Renal pelvis (tissue), 1 donor: ENCODE measurements at regions not wholly inside any gene's neighbourhood (a gene's known extent, or its start where the extent isn't known, plus 50 kb on each side); places are given as distances from the start of the nearest gene placed in this dataset.
A peak's percentile ranks its signal among the peaks of the same experiment; 100 is the strongest.

Source experiments
- DNase-seq: peaks from one replicate; pipeline ENCODE4 v3.0.0-alpha.2; 2013

GRCh38 chr20:55255016-55255415 is 750.3 kb downstream of the CBLN4 start:
- DNase-seq: no peak

- DNase-seq: peak; percentile 28
These were observed 751.5 kb downstream of the CBLN4 start for GRCh38 chr20:55253781-55254180.

GRCh38 chr20:55252521-55252920 is 752.8 kb downstream of the CBLN4 start:
- DNase-seq: no peak

- DNase-seq: no peak
These were observed 754.1 kb downstream of the CBLN4 start for GRCh38 chr20:55251170-55251569.

- DNase-seq: no peak
These were observed 762.5 kb downstream of the CBLN4 start for GRCh38 chr20:55242853-55243252.

GRCh38 chr20:55239269-55239668 is 763.9 kb downstream of the DOK5 start:
- DNase-seq: no peak

GRCh38 chr20:55232647-55233046 is 757.3 kb downstream of the DOK5 start:
- DNase-seq: no peak

GRCh38 chr20:55229451-55229850 is 754.1 kb downstream of the DOK5 start:
- DNase-seq: no peak

GRCh38 chr20:55216525-55217242 is 741.3 kb downstream of the DOK5 start:
- DNase-seq: no peak

GRCh38 chr20:55213653-55214052 is 738.3 kb downstream of the DOK5 start:
- DNase-seq: no peak

GRCh38 chr20:55211481-55211880 is 736.1 kb downstream of the DOK5 start:
- DNase-seq: no peak

- no peak for DNase-seq
These were observed 730.3 kb downstream of the DOK5 start for GRCh38 chr20:55205665-55206064.

- no peak for DNase-seq
These were observed 724.9 kb downstream of the DOK5 start for GRCh38 chr20:55200317-55200716.

- no peak for DNase-seq
These were observed 719.6 kb downstream of the DOK5 start for GRCh38 chr20:55194947-55195346.

- DNase-seq: no peak
These were observed 710.8 kb downstream of the DOK5 start for GRCh38 chr20:55186228-55186627.

- peak; percentile 53 for DNase-seq
These were observed 699.7 kb downstream of the DOK5 start for GRCh38 chr20:55175081-55175480.

- DNase-seq: no peak
These were observed 699.2 kb downstream of the DOK5 start for GRCh38 chr20:55174635-55175034.

- no peak for DNase-seq
These were observed 698.8 kb downstream of the DOK5 start for GRCh38 chr20:55174172-55174571.

GRCh38 chr20:55173601-55174000 is 698.2 kb downstream of the DOK5 start:
- DNase-seq: no peak

- no peak for DNase-seq
These were observed 697.1 kb downstream of the DOK5 start for GRCh38 chr20:55172310-55173002.

GRCh38 chr20:55166063-55166462 is 690.7 kb downstream of the DOK5 start:
- DNase-seq: no peak

GRCh38 chr20:55160996-55161395 is 685.6 kb downstream of the DOK5 start:
- DNase-seq: no peak

- peak; percentile 48 for DNase-seq
These were observed 684.6 kb downstream of the DOK5 start for GRCh38 chr20:55160037-55160436.

- no peak for DNase-seq
These were observed 683.8 kb downstream of the DOK5 start for GRCh38 chr20:55159230-55159629.
